HG03196 (cell line): ENCODE measurements at regions not wholly inside any gene's neighbourhood (a gene's known extent, or its start where the extent isn't known, plus 50 kb on each side); places are given as distances from the start of the nearest gene placed in this dataset.
"Not testable (repeated sequence)": the region's sequence is repeated elsewhere in the genome, so short reads cannot be mapped to it uniquely, and the experiment has no call there.

Experiments used
- ATAC-seq: cut with Tn5 transposase; IDR thresholded peaks from one replicate; pipeline ENCODE4 v1.9.1; 2021; ENCODE audit not compliant: unreplicated experiment

- peak; percentile 35 for ATAC-seq
Measured at GRCh38 chr10:23742807-23743206, 303.9 kb downstream of the OTUD1 start.

- no peak for ATAC-seq
Measured at GRCh38 chr10:23754179-23754578, 315.3 kb downstream of the OTUD1 start.

GRCh38 chr10:23754941-23755340 is 316.1 kb downstream of the OTUD1 start:
- no peak for ATAC-seq

- no peak for ATAC-seq
Measured at GRCh38 chr10:23755556-23755955, 316.7 kb downstream of the OTUD1 start.

GRCh38 chr10:23768281-23768680 is 329.4 kb downstream of the OTUD1 start:
- ATAC-seq = no peak

GRCh38 chr10:23777153-23777552 is 338.3 kb downstream of the OTUD1 start:
- no peak for ATAC-seq

GRCh38 chr10:23779301-23779700 is 340.4 kb downstream of the OTUD1 start:
- no peak for ATAC-seq

- ATAC-seq = no peak
Measured at GRCh38 chr10:23780331-23780730, 341.5 kb downstream of the OTUD1 start.

- no peak for ATAC-seq
Measured at GRCh38 chr10:23786594-23786993, 347.7 kb downstream of the OTUD1 start.

- ATAC-seq = no peak
Measured at GRCh38 chr10:23793577-23793976, 354.7 kb downstream of the OTUD1 start.

- ATAC-seq = not testable (repeated sequence)
Measured at GRCh38 chr10:23797452-23797851, 358.6 kb downstream of the OTUD1 start.

GRCh38 chr10:23804125-23804524 is 365.2 kb downstream of the OTUD1 start:
- no peak for ATAC-seq

GRCh38 chr10:23813687-23814086 is 374.8 kb downstream of the OTUD1 start:
- ATAC-seq = no peak

- ATAC-seq = no peak
Measured at GRCh38 chr10:23818484-23818883, 379.6 kb downstream of the OTUD1 start.

- ATAC-seq = no peak
Measured at GRCh38 chr10:23820792-23821191, 381.9 kb downstream of the OTUD1 start.

GRCh38 chr10:23824822-23825221 is 384.1 kb upstream of the KIAA1217 start:
- no peak for ATAC-seq

- no peak for ATAC-seq
Measured at GRCh38 chr10:23826421-23826820, 382.5 kb upstream of the KIAA1217 start.

- no peak for ATAC-seq
Measured at GRCh38 chr10:23829556-23829955, 379.4 kb upstream of the KIAA1217 start.

GRCh38 chr10:23834091-23834490 is 374.8 kb upstream of the KIAA1217 start:
- ATAC-seq = no peak

- no peak for ATAC-seq
Measured at GRCh38 chr10:23850631-23851030, 358.3 kb upstream of the KIAA1217 start.

- ATAC-seq = no peak
Measured at GRCh38 chr10:23859598-23859997, 349.3 kb upstream of the KIAA1217 start.

GRCh38 chr10:23864631-23865147 is 344.2 kb upstream of the KIAA1217 start:
- no peak for ATAC-seq

- ATAC-seq = not testable (repeated sequence)
Measured at GRCh38 chr10:23866985-23867384, 342.0 kb upstream of the KIAA1217 start.

GRCh38 chr10:23868121-23868520 is 340.8 kb upstream of the KIAA1217 start:
- ATAC-seq = no peak
